Liver (tissue), 8 donors: ENCODE measurements at regions not wholly inside any gene's neighbourhood (a gene's known extent, or its start where the extent isn't known, plus 50 kb on each side); places are given as distances from the start of the nearest gene placed in this dataset.

Experiments
- DNase-seq: peaks from one replicate; pipeline ENCODE4 v3.0.0-alpha.2; 2017; ENCODE audit warnings: low spot score
- H3K27ac ChIP-seq, 2 donors: one replicate each; pipeline ENCODE4 v1.7.0; 2013; ENCODE audit warnings: inconsistent platforms in 2 of 2, low read length in 2 of 2, control low read depth in 1 of 2, low read depth in 1 of 2, mild to moderate bottlenecking in 1 of 2
- H3K27me3 ChIP-seq, 4 donors: one replicate each; pipeline versions ENCODE4 v1.6.1 to v1.7.0; 2013; ENCODE audit warnings: low read length in 3 of 4, inconsistent platforms in 1 of 4, mild to moderate bottlenecking in 1 of 4, moderate library complexity in 1 of 4; ENCODE audit not compliant: control insufficient read depth in 4 of 4, insufficient read depth in 4 of 4
- H3K36me3 ChIP-seq, 4 donors: one replicate each; pipeline versions ENCODE4 v1.6.1 to v1.7.0; 2013; ENCODE audit warnings: low read length in 3 of 4, mild to moderate bottlenecking in 3 of 4, low read depth in 1 of 4, moderate library complexity in 1 of 4; ENCODE audit not compliant: control insufficient read depth in 4 of 4, insufficient read depth in 3 of 4
- H3K4me1 ChIP-seq, 4 donors: one replicate each; pipeline versions ENCODE4 v1.6.1 to v1.7.0; 2013; ENCODE audit warnings: low read length in 3 of 4, mild to moderate bottlenecking in 3 of 4, moderate library complexity in 1 of 4; ENCODE audit not compliant: control insufficient read depth in 4 of 4, insufficient read depth in 4 of 4
- H3K4me3 ChIP-seq, 3 donors: one replicate each; pipeline versions ENCODE4 v1.6.1 to v1.7.0; 2013; ENCODE audit warnings: low read length in 3 of 3, control low read depth in 1 of 3, low read depth in 1 of 3, mild to moderate bottlenecking in 1 of 3
- H3K9ac ChIP-seq, 2 donors: one replicate each; pipeline ENCODE4 v1.7.0; 2013; ENCODE audit warnings: low read length in 2 of 2, mild to moderate bottlenecking in 2 of 2, moderate library complexity in 2 of 2, control low read depth in 1 of 2, low read depth in 1 of 2
- H3K9me3 ChIP-seq, 4 donors: one replicate each; pipeline versions ENCODE4 v1.6.1 to v1.7.0; 2013; ENCODE audit warnings: low read length in 3 of 4; ENCODE audit not compliant: control insufficient read depth in 4 of 4
- EGR1 ChIP-seq, 2 donors: IDR thresholded peaks; 2 replicates each; pipeline ENCODE4 v1.6.1; 2016 to 2018; ENCODE audit warnings: antibody characterized with exemption in 2 of 2, low read depth in 2 of 2
- FOXA1 ChIP-seq: IDR thresholded peaks from 2 replicates; pipeline ENCODE4 v1.6.1; 2016; ENCODE audit warnings: antibody characterized with exemption
- FOXA2 ChIP-seq: IDR thresholded peaks from 2 replicates; pipeline ENCODE4 v1.6.1; 2016; ENCODE audit warnings: antibody characterized with exemption
- GABPA ChIP-seq, 2 donors: IDR thresholded peaks in 1 of 2; conservative IDR thresholded peaks in 1 of 2; 2 replicates each; pipeline ENCODE4 v1.6.1; 2016; ENCODE audit warnings: antibody characterized with exemption in 2 of 2, mild to moderate bottlenecking in 1 of 2, moderate library complexity in 1 of 2
- HNF4A ChIP-seq, 2 donors: conservative IDR thresholded peaks; 2 replicates each; pipeline ENCODE4 v1.6.1; 2016; ENCODE audit warnings: antibody characterized with exemption in 2 of 2, mild to moderate bottlenecking in 2 of 2
- HNF4G ChIP-seq: IDR thresholded peaks from 2 replicates; pipeline ENCODE4 v1.6.1; 2016; ENCODE audit warnings: antibody characterized with exemption
- JUND ChIP-seq, 2 donors: IDR thresholded peaks; 2 replicates each; pipeline ENCODE4 v1.6.1; 2016; ENCODE audit warnings: antibody characterized with exemption in 2 of 2
- RAD21 ChIP-seq, 2 donors: IDR thresholded peaks; 2 replicates each; pipeline ENCODE4 v1.6.1; 2016; ENCODE audit warnings: antibody characterized with exemption in 2 of 2, mild to moderate bottlenecking in 2 of 2
- RXRA ChIP-seq, 2 donors: IDR thresholded peaks; 2 replicates each; pipeline ENCODE4 v1.6.1; 2017 to 2018; ENCODE audit warnings: antibody characterized with exemption in 2 of 2, mild to moderate bottlenecking in 1 of 2
- SP1 ChIP-seq: IDR thresholded peaks from 2 replicates; pipeline ENCODE4 v1.6.1; 2018; ENCODE audit warnings: antibody characterized with exemption, mild to moderate bottlenecking
- TAF1 ChIP-seq: conservative IDR thresholded peaks from 2 replicates; pipeline ENCODE4 v1.6.1; 2016; ENCODE audit warnings: antibody characterized with exemption, mild to moderate bottlenecking
- WGBS: extraction: QIAGEN DNeasy Blood & Tissue Kit; methylation state at CpG from one replicate; pipeline ENCODE4 v1.1.7; 2013; 5-methylcytosine and 5-hydroxymethylcytosine counted together
- TF ChIP-seq, protein P1 (sequence below): IDR thresholded peaks from 2 replicates; pipeline ENCODE4 v1.6.1; 2016; ENCODE audit warnings: antibody characterized with exemption, mild to moderate bottlenecking
- TF ChIP-seq, protein P2 (sequence below): IDR thresholded peaks from 2 replicates; pipeline ENCODE4 v1.6.1; 2016; ENCODE audit warnings: antibody characterized with exemption
- TF ChIP-seq, protein P3 (sequence below): IDR thresholded peaks from 2 replicates; pipeline ENCODE4 v1.6.1; 2016; ENCODE audit warnings: antibody characterized with exemption
- TF ChIP-seq, protein P4 (sequence below): fragments of 150-350 bp; IDR thresholded peaks from 2 replicates; pipeline ENCODE4 v1.5.1; 2017; ENCODE audit warnings: improper control_type of control experiment, low read depth, low read length; ENCODE audit not compliant: missing input control
- TF ChIP-seq, protein P5 (sequence below): IDR thresholded peaks from 2 replicates; pipeline ENCODE4 v1.6.1; 2016; ENCODE audit warnings: antibody characterized with exemption
- donor health status: healthy.
- donor health status: healthy.
- donor health status: healthy.
- donor health status: healthy.
- donor health status: healthy.

DNA sequence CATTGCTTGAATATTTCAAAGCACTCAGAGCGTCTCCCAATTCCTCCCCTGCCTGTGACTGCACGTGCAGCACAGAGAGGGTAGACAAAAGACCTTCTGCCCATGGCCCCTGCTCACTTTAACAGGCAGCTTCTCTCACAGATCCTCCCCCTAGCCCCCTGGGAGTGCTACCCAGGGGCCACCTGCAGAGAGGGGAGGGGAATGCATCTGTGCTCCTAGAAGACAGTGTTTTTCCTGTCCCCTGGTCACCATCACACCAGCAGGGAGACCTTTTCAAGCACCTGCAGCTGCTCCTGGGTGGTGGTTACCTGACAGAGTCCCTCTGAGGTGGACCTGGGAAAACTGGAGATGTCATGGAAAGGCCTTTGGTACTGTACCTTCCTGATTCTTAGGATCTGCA lies 56.7 kb upstream of the PRR23C start:
- Histone ChIP-seq H3K27me3 (no peaks in the 10 kb centered on the region), H3K27ac (no peak overlapping the region), H3K9me3 (no peaks in the 10 kb centered on the region), H3K4me3 (no peak overlapping the region), H3K4me1 (peaks cover 7 to 16% (median 14%) of the 10 kb centered on the region in 4 donors), H3K9ac (no peak overlapping the region), H3K36me3 (no peaks in the 10 kb centered on the region)
- no peak for DNase-seq
- no peak for TF ChIP-seq HNF4G
- no peak for TF ChIP-seq JUND (IDR thresholded peaks at IDR 0.05)
- 81% methylated on average over 2 of the region's 2 CpGs for WGBS

DNA sequence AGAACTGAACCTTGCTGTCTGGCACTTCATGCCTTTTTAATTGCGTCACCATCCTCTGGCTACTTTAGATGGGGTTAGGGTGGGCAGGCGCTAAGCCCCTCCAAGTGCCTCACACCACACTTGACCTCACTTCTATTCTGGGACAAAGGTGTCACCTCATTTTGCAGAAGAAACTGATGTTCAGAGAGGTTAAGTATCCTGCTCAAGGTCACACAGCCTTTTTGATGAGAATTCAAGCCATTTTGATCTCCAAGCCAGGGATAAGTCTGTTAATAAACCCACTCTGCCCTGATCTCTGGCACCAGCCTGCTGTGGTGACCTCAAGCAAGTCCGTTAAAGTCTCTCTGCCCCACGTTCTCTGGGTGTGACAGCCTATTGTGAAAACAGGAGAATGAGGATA lies 58.8 kb upstream of the PRR23C start:
- no peaks in the 10 kb centered on the region for H3K36me3 ChIP-seq
- H3K27ac ChIP-seq = no peak overlapping the region
- H3K4me3 ChIP-seq = no peak overlapping the region
- TF ChIP-seq RAD21 (IDR thresholded peaks at IDR 0.05) (no peak), JUND (IDR thresholded peaks at IDR 0.05) (no peak), SP1 (no peak), TAF1 (no peak)
- TF ChIP-seq, protein P1, sequence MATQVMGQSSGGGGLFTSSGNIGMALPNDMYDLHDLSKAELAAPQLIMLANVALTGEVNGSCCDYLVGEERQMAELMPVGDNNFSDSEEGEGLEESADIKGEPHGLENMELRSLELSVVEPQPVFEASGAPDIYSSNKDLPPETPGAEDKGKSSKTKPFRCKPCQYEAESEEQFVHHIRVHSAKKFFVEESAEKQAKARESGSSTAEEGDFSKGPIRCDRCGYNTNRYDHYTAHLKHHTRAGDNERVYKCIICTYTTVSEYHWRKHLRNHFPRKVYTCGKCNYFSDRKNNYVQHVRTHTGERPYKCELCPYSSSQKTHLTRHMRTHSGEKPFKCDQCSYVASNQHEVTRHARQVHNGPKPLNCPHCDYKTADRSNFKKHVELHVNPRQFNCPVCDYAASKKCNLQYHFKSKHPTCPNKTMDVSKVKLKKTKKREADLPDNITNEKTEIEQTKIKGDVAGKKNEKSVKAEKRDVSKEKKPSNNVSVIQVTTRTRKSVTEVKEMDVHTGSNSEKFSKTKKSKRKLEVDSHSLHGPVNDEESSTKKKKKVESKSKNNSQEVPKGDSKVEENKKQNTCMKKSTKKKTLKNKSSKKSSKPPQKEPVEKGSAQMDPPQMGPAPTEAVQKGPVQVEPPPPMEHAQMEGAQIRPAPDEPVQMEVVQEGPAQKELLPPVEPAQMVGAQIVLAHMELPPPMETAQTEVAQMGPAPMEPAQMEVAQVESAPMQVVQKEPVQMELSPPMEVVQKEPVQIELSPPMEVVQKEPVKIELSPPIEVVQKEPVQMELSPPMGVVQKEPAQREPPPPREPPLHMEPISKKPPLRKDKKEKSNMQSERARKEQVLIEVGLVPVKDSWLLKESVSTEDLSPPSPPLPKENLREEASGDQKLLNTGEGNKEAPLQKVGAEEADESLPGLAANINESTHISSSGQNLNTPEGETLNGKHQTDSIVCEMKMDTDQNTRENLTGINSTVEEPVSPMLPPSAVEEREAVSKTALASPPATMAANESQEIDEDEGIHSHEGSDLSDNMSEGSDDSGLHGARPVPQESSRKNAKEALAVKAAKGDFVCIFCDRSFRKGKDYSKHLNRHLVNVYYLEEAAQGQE = no peak
- no peaks in the 10 kb centered on the region for H3K27me3 ChIP-seq
- no peak overlapping the region for H3K9ac ChIP-seq
- DNase-seq = no peak
- H3K9me3 ChIP-seq = no peaks in the 10 kb centered on the region
- WGBS = 90% methylated on average over 4 of the region's 4 CpGs
- H3K4me1 ChIP-seq = peaks cover 9 to 27% (median 23%) of the 10 kb centered on the region in 4 donors

DNA sequence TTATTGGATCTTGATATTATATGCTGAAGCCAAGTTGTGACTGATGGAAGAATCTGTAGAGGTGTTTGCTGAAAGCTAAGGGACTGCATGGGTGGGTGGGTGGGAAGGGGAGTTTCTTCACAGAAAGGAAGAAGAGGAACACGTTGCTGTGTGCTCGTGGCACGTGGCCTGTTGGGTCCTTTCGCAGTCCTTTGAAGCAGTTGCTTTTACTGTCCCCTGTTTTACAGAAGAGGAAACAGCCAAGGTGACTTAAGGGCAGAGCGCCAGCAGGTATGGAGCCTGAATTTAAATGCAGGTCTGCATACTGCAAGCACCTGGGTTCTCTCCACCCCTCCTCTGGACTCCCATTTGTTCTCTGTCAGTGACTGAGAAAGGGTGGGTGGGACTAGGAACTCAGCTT lies 59.4 kb upstream of the PRR23C start:
- Histone ChIP-seq H3K4me3 (no peak overlapping the region), H3K27ac (no peak overlapping the region), H3K4me1 (peaks cover 9 to 32% (median 25%) of the 10 kb centered on the region in 4 donors), H3K9me3 (no peaks in the 10 kb centered on the region), H3K36me3 (no peaks in the 10 kb centered on the region), H3K9ac (no peak overlapping the region), H3K27me3 (no peaks in the 10 kb centered on the region)
- TF ChIP-seq, protein P1 = no peak
- TF ChIP-seq, protein P2, sequence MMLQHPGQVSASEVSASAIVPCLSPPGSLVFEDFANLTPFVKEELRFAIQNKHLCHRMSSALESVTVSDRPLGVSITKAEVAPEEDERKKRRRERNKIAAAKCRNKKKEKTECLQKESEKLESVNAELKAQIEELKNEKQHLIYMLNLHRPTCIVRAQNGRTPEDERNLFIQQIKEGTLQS = no peak
- TF ChIP-seq, protein P3, sequence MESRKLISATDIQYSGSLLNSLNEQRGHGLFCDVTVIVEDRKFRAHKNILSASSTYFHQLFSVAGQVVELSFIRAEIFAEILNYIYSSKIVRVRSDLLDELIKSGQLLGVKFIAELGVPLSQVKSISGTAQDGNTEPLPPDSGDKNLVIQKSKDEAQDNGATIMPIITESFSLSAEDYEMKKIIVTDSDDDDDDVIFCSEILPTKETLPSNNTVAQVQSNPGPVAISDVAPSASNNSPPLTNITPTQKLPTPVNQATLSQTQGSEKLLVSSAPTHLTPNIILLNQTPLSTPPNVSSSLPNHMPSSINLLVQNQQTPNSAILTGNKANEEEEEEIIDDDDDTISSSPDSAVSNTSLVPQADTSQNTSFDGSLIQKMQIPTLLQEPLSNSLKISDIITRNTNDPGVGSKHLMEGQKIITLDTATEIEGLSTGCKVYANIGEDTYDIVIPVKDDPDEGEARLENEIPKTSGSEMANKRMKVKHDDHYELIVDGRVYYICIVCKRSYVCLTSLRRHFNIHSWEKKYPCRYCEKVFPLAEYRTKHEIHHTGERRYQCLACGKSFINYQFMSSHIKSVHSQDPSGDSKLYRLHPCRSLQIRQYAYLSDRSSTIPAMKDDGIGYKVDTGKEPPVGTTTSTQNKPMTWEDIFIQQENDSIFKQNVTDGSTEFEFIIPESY = no peak
- TF ChIP-seq RAD21 (IDR thresholded peaks at IDR 0.05) (no peak), RXRA (IDR thresholded peaks at IDR 0.05) (no peak), FOXA2 (no peak), TAF1 (no peak), JUND (IDR thresholded peaks at IDR 0.05) (no peak), EGR1 (IDR thresholded peaks at IDR 0.05; ENCODE audit: low read depth in 2 of 2) (no peak), GABPA (IDR thresholded peaks at IDR 0.05 in 1 of 2, conservative IDR thresholded peaks at IDR 0.05 in 1 of 2) (no peak), FOXA1 (no peak), HNF4A (conservative IDR thresholded peaks at IDR 0.05) (no peak), SP1 (no peak)
- TF ChIP-seq, protein P4, sequence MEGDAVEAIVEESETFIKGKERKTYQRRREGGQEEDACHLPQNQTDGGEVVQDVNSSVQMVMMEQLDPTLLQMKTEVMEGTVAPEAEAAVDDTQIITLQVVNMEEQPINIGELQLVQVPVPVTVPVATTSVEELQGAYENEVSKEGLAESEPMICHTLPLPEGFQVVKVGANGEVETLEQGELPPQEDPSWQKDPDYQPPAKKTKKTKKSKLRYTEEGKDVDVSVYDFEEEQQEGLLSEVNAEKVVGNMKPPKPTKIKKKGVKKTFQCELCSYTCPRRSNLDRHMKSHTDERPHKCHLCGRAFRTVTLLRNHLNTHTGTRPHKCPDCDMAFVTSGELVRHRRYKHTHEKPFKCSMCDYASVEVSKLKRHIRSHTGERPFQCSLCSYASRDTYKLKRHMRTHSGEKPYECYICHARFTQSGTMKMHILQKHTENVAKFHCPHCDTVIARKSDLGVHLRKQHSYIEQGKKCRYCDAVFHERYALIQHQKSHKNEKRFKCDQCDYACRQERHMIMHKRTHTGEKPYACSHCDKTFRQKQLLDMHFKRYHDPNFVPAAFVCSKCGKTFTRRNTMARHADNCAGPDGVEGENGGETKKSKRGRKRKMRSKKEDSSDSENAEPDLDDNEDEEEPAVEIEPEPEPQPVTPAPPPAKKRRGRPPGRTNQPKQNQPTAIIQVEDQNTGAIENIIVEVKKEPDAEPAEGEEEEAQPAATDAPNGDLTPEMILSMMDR = no peak
- TF ChIP-seq, protein P5, sequence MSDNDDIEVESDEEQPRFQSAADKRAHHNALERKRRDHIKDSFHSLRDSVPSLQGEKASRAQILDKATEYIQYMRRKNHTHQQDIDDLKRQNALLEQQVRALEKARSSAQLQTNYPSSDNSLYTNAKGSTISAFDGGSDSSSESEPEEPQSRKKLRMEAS = no peak
- no peak for DNase-seq
- WGBS = 83% methylated on average over 5 of the region's 5 CpGs
